SK-N-SH (cell line): ENCODE measurements at regions not wholly inside any gene's neighbourhood (a gene's known extent, or its start where the extent isn't known, plus 50 kb on each side); places are given as distances from the start of the nearest gene placed in this dataset.

Experiments
- CTCF ChIA-PET: fragments of 300-600, 350-600 bp; formaldehyde crosslinking; extraction: SDS; loops from one replicate; lab custom pipeline; 2021; lab: Yijun Ruan, JAX
- POLR2A ChIA-PET: fragments of 350-600 bp; sonication (Branson Sonifier 250); formaldehyde crosslinking; extraction: SDS; loops from one replicate; lab custom pipeline; 2020; ENCODE audit warnings: antibody characterized with exemption, inconsistent platforms; lab: Yijun Ruan, JAX
- DNase-seq: peaks from one replicate; pipeline ENCODE4 v3.0.0; 2012
- H2AFZ ChIP-seq: fragments of 200-600 bp; sonication (generic); 2 replicates; pipeline ENCODE4 v1.8.1; 2016; ENCODE audit warnings: antibody characterized with exemption, mild to moderate bottlenecking, low read depth
- H3F3A ChIP-seq: fragments of 200-600 bp; sonication (generic); replicated peaks from 2 replicates; pipeline ENCODE3; 2016; ENCODE audit warnings: antibody characterized with exemption, mild to moderate bottlenecking; ENCODE audit not compliant: insufficient read depth
- H3K27ac ChIP-seq, 2 experiments: fragments of 200-500 bp in 1 of 2; fragments of 200-600 bp in 1 of 2; sonication (Bioruptor generic) in 1 of 2; sonication (generic), shearing (Covaris generic) in 1 of 2; 2 replicates each; pipeline versions ENCODE4 v1.5.1 to v1.6.1; 2014 to 2016; ENCODE audit warnings: low read depth in 2 of 2, inconsistent platforms in 1 of 2, low read length in 1 of 2, mild to moderate bottlenecking in 1 of 2, mixed read lengths in 1 of 2
- H3K27me3 ChIP-seq: fragments of 200-600 bp; sonication (generic), shearing (Covaris generic); 2 replicates; pipeline ENCODE4 v1.6.1; 2016; ENCODE audit warnings: mixed run types; ENCODE audit not compliant: insufficient read depth
- H3K36me3 ChIP-seq, 2 experiments: fragments of 200-500 bp in 1 of 2; fragments of 200-600 bp in 1 of 2; sonication (Bioruptor generic) in 1 of 2; sonication (generic) in 1 of 2; replicated peaks in 1 of 2; 2 replicates each; pipeline versions ENCODE3 to v1.5.1; 2014 to 2016; ENCODE audit warnings: low read length in 1 of 2, mild to moderate bottlenecking in 1 of 2; ENCODE audit not compliant: insufficient read depth in 2 of 2, control insufficient read depth in 1 of 2
- H3K4me1 ChIP-seq, 2 experiments: fragments of 200-500 bp in 1 of 2; fragments of 200-600 bp in 1 of 2; sonication (Bioruptor generic) in 1 of 2; sonication (generic), shearing (Covaris generic) in 1 of 2; 2 replicates each; pipeline versions ENCODE4 v1.5.1 to v1.6.1; 2014 to 2016; ENCODE audit warnings: low read depth in 1 of 2, low read length in 1 of 2, mixed run types in 1 of 2; ENCODE audit not compliant: insufficient read depth in 2 of 2, control insufficient read depth in 1 of 2
- H3K4me2 ChIP-seq: fragments of 200-600 bp; sonication (generic), shearing (Covaris generic); 2 replicates; pipeline ENCODE4 v1.6.1; 2017; ENCODE audit warnings: mixed run types
- H3K4me3 ChIP-seq, 2 experiments: fragments of 200-500 bp in 1 of 2; fragments of 200-600 bp in 1 of 2; sonication (Bioruptor generic) in 1 of 2; sonication (generic), shearing (Covaris generic) in 1 of 2; 2 replicates each; pipeline versions ENCODE4 v1.5.1 to v1.8.1; 2014 to 2016; ENCODE audit warnings: low read depth in 2 of 2, inconsistent platforms in 1 of 2, low read length in 1 of 2, mild to moderate bottlenecking in 1 of 2, mixed read lengths in 1 of 2, moderate library complexity in 1 of 2
- H3K79me2 ChIP-seq: fragments of 200-600 bp; sonication (generic); 2 replicates; pipeline ENCODE4 v1.8.1; 2017; ENCODE audit warnings: mild to moderate bottlenecking; ENCODE audit not compliant: insufficient read depth
- H3K9ac ChIP-seq: fragments of 200-600 bp; sonication (generic); 2 replicates; pipeline ENCODE4 v1.6.1; 2017; ENCODE audit warnings: mixed run types
- H3K9me2 ChIP-seq: fragments of 200-600 bp; sonication (generic); 2 replicates; pipeline ENCODE4 v1.6.1; 2017; ENCODE audit warnings: mixed run types
- H3K9me3 ChIP-seq: fragments of 200-600 bp; sonication (generic); 2 replicates; pipeline ENCODE4 v1.6.1; 2017; ENCODE audit warnings: mixed run types, mild to moderate bottlenecking, moderate library complexity
- H4K20me1 ChIP-seq: fragments of 200-600 bp; sonication (generic); 2 replicates; pipeline ENCODE4 v1.6.1; 2017; ENCODE audit warnings: mild to moderate bottlenecking, mixed run types; ENCODE audit not compliant: insufficient read depth
- EP300 ChIP-seq, 2 experiments: IDR thresholded peaks; 2 replicates each; pipeline versions ENCODE4 v1.4.0 to v1.6.1; 2012; ENCODE audit warnings: borderline replicate concordance in 1 of 2, low read depth in 1 of 2, low read length in 1 of 2
- FOSL2 ChIP-seq: IDR thresholded peaks from 2 replicates; pipeline ENCODE4 v1.4.0; 2012; ENCODE audit warnings: low read depth, mild to moderate bottlenecking, moderate library complexity, borderline replicate concordance
- FOXJ3 ChIP-seq: sonication (generic); formaldehyde crosslinking; IDR thresholded peaks from 2 replicates; pipeline ENCODE4 v1.5.1; 2020; ENCODE audit warnings: mild to moderate bottlenecking, missing genetic modification reagents
- IRF3 ChIP-seq: fragments of 150-350 bp; IDR thresholded peaks from 2 replicates; pipeline ENCODE4 v1.6.1; 2016; ENCODE audit warnings: mild to moderate bottlenecking, low read depth, low read length
- JUND ChIP-seq: IDR thresholded peaks from 2 replicates; pipeline ENCODE4 v1.4.0; 2012
- MEF2A ChIP-seq: IDR thresholded peaks from 2 replicates; pipeline ENCODE4 v1.4.0; 2012; ENCODE audit warnings: low read depth, borderline replicate concordance
- MXI1 ChIP-seq: IDR thresholded peaks from 2 replicates; pipeline ENCODE4 v1.6.1; 2012; ENCODE audit warnings: mild to moderate bottlenecking, low read depth, low read length, improper control_type of control experiment
- NFIC ChIP-seq: IDR thresholded peaks from 2 replicates; pipeline ENCODE4 v1.4.0; 2012; ENCODE audit warnings: borderline replicate concordance
- PBX3 ChIP-seq: IDR thresholded peaks from 2 replicates; pipeline ENCODE4; 2012
- POLR2AphosphoS5 ChIP-seq: IDR thresholded peaks from 2 replicates; pipeline ENCODE4 v1.6.1; 2012; ENCODE audit warnings: low read depth, low read length
- RAD21 ChIP-seq: IDR thresholded peaks from 2 replicates; pipeline ENCODE4 v1.6.1; 2012; ENCODE audit warnings: mild to moderate bottlenecking, low read length
- RXRA ChIP-seq: IDR thresholded peaks from 2 replicates; pipeline ENCODE4 v1.4.0; 2012; ENCODE audit warnings: low read depth, mild to moderate bottlenecking, borderline replicate concordance
- SMC3 ChIP-seq: IDR thresholded peaks from 2 replicates; pipeline ENCODE4 v1.6.1; 2012; ENCODE audit warnings: low read depth, low read length, improper control_type of control experiment
- TCF12 ChIP-seq: IDR thresholded peaks from 2 replicates; pipeline ENCODE4 v1.4.0; 2012
- TEAD4 ChIP-seq: IDR thresholded peaks from 2 replicates; pipeline ENCODE4 v1.4.0; 2012; ENCODE audit warnings: mild to moderate bottlenecking, borderline replicate concordance; ENCODE audit not compliant: insufficient read depth
- WGBS: methylation state at CpG from one replicate; pipeline ENCODE4 v1.1.6; 2017; ENCODE audit warnings: low lambda C conversion rate; 5-methylcytosine and 5-hydroxymethylcytosine counted together

DNA sequence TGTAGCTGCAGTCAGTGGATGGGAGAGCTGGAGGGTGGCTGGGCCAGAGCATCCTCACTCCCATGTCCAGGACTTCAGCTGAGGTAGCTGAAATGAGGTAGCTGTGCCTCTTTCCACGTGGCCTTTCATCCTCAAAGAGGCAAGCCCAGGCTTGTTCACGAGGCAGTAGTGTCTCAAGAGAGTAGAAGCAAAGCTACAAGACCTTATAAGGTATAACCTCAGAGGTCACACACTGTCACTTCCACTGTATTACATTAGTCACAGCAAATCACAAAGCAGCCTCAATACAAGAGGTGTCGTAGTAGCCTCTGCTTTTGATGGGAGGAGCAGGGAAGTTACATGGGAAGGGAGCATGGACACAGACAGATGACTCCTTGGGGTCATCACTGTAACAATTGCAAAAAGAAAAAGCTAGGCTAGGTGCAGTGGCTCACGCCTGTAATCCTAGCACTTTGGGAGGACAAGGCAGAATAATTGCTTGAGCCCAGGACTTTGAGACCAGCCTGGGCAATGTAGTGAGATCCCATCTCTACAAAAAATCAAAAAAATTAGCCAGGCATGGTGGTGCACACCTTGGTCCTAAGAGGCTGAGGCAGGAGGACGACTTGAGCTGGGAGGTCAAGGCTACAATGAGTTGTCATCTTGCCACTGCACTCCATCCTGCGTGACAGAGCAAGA is 97.5 kb downstream of the SKIDA1 start:
- Histone ChIP-seq H3F3A (peaks cover 3% of the 10 kb centered on the region), H3K9me3 (no peaks in the 10 kb centered on the region), H2AFZ (no peak overlapping the region), H3K36me3 (no peaks in the 10 kb centered on the region), H3K4me1 (peaks cover 0 to 13% of the 10 kb centered on the region in 2 experiments; a peak in 2 of 4 replicates), H3K9ac (no peak overlapping the region), H4K20me1 (no peaks in the 10 kb centered on the region), H3K27me3 (no peaks in the 10 kb centered on the region), H3K4me2 (no peak overlapping the region), H3K9me2 (no peaks in the 10 kb centered on the region), H3K79me2 (no peaks in the 10 kb centered on the region), H3K4me3 (no peak overlapping the region), H3K27ac (no peak overlapping the region)
- TF ChIP-seq JUND (no peak), FOSL2 (no peak), IRF3 (no peak), RXRA (no peak), MXI1 (no peak), MEF2A (no peak)
- DNase-seq, result no peak
- ChIA-PET CTCF (no interaction called here), POLR2A (no interaction called here)
- 81% methylated on average over 6 of the region's 6 CpGs for WGBS

- H3K4me3 ChIP-seq, result no peak overlapping the region
- H3K79me2 ChIP-seq, result no peaks in the 10 kb centered on the region
- DNase-seq, result no peak
- H2AFZ ChIP-seq, result 0 out of 2 replicates have a peak overlapping the region, but pooled peaks have one; percentile 13
- TF ChIP-seq TEAD4, result 0 out of 2 replicates have a peak, but pooled peaks have one; percentile 40
- peak; percentile 21 to 31; a peak in 1 of 4 replicates for TF ChIP-seq EP300 (IDR thresholded peaks at IDR 0.05; ENCODE audit: borderline replicate concordance in 1 of 2, low read depth in 1 of 2, low read length in 1 of 2)
- peak; percentile 25; the same call in 1 of the 2 replicates for TF ChIP-seq FOSL2
- TF ChIP-seq TCF12, result peak; percentile 96
- TF ChIP-seq PBX3, result peak; percentile 92
- TF ChIP-seq JUND, result peak; percentile 41
- no peak for TF ChIP-seq RAD21
- no peak for TF ChIP-seq IRF3
- no peak for TF ChIP-seq SMC3
- TF ChIP-seq NFIC, result peak; percentile 11; the same call in 1 of the 2 replicates
- TF ChIP-seq FOXJ3, result no peak
- TF ChIP-seq POLR2AphosphoS5, result peak; percentile 70; the same call in 1 of the 2 replicates
- TF ChIP-seq, all 33 proteins: peak for 8
- H3K9ac ChIP-seq, result no peak overlapping the region
- H3K9me2 ChIP-seq, result no peaks in the 10 kb centered on the region
- no peaks in the 10 kb centered on the region for H3K9me3 ChIP-seq
- H4K20me1 ChIP-seq, result no peaks in the 10 kb centered on the region
- H3K4me1 ChIP-seq, result peaks cover 0 to 16% of the 10 kb centered on the region in 2 experiments; a peak in 2 of 4 replicates
- H3K27ac ChIP-seq, result peak overlapping the region in 1 of 2 experiments; percentile 41; a peak in 1 of 4 replicates
- H3K4me2 ChIP-seq, result 0 out of 2 replicates have a peak overlapping the region, but pooled peaks have one; percentile 20
- ChIA-PET CTCF (no interaction called here), POLR2A (no interaction called here)
- no peaks in the 10 kb centered on the region for H3K27me3 ChIP-seq
- peaks cover 1% of the 10 kb centered on the region for H3F3A ChIP-seq
- no peaks in the 10 kb centered on the region for H3K36me3 ChIP-seq
- 14% methylated on average over 3 of the region's 3 CpGs for WGBS
These were observed 101.0 kb downstream of the SKIDA1 start for GRCh38 chr10:21424459-21424861.
